Panc1 (cell line): ENCODE measurements at regions not wholly inside any gene's neighbourhood (a gene's known extent, or its start where the extent isn't known, plus 50 kb on each side); places are given as distances from the start of the nearest gene placed in this dataset.
"Not testable (repeated sequence)": the region's sequence is repeated elsewhere in the genome, so short reads cannot be mapped to it uniquely, and the experiment has no call there.

Source experiments
- ATAC-seq: fragments of 200-7000 bp; cut with Tn5 transposase; 2 replicates; pipeline ENCODE4 v1.9.1; 2020; ENCODE audit warnings: mild to moderate bottlenecking, moderate library complexity
- BruUV-seq: library from RNA; stranded (reverse); fragments of 400-500 nt; replicated peaks from 2 replicates; lab custom pipeline; 2021; lab: Mats Ljungman, UMichigan
- CTCF ChIA-PET: fragments of 300-600 bp; sonication (Branson Sonifier 250); formaldehyde crosslinking; loops from one replicate; lab custom pipeline; 2022; ENCODE audit warnings: antibody characterized with exemption; lab: Charles Lee
- POLR2A ChIA-PET: fragments of 300-600 bp; sonication (Branson Sonifier 250); formaldehyde crosslinking; loops from one replicate; lab custom pipeline; 2022; ENCODE audit warnings: antibody characterized with exemption; lab: Charles Lee
- DNase-seq: peaks from one replicate; pipeline ENCODE4 v3.0.0-alpha.2; 2010; ENCODE audit warnings: low read depth, low spot score
- H3K27ac ChIP-seq: 2 replicates; pipeline ENCODE4 v1.5.1; 2011; ENCODE audit warnings: mild to moderate bottlenecking, low read length, inconsistent platforms
- H3K27me3 ChIP-seq: fragments of 200-500 bp; sonication (Bioruptor generic); 2 replicates; pipeline ENCODE4 v1.6.0; 2014; ENCODE audit warnings: low read length, inconsistent platforms; ENCODE audit not compliant: control insufficient read depth, insufficient read depth
- H3K36me3 ChIP-seq: fragments of 200-500 bp; sonication (Bioruptor generic); 2 replicates; pipeline ENCODE4 v1.5.1; 2014; ENCODE audit warnings: inconsistent platforms, mild to moderate bottlenecking, low read length, moderate library complexity; ENCODE audit not compliant: control insufficient read depth, insufficient read depth
- H3K4me1 ChIP-seq: 2 replicates; pipeline ENCODE4 v1.5.1; 2011; ENCODE audit warnings: inconsistent platforms, mild to moderate bottlenecking, low read length, moderate library complexity; ENCODE audit not compliant: control insufficient read depth, insufficient read depth
- H3K4me3 ChIP-seq, 2 experiments: 2 replicates each; pipeline ENCODE4 v1.5.1; 2011 to 2012; ENCODE audit warnings: low read depth in 2 of 2, low read length in 2 of 2, mild to moderate bottlenecking in 2 of 2, inconsistent platforms in 1 of 2, moderate library complexity in 1 of 2
- H3K9me3 ChIP-seq: fragments of 200-500 bp; sonication (Bioruptor generic); 2 replicates; pipeline ENCODE4 v1.5.1; 2014; ENCODE audit warnings: low read depth, mild to moderate bottlenecking, inconsistent platforms, low read length, moderate library complexity; ENCODE audit not compliant: control insufficient read depth, insufficient read depth
- POLR2AphosphoS5 ChIP-seq: IDR thresholded peaks from 2 replicates; pipeline ENCODE4 v1.6.1; 2012; ENCODE audit warnings: mild to moderate bottlenecking, low read depth, low read length, moderate library complexity
- SIN3A ChIP-seq: IDR thresholded peaks from 2 replicates; pipeline ENCODE4 v1.6.1; 2012; ENCODE audit warnings: low read depth, mild to moderate bottlenecking, low read length, moderate library complexity, borderline replicate concordance; ENCODE audit not compliant: insufficient read depth
- TCF7L2 ChIP-seq: IDR thresholded peaks from 2 replicates; pipeline ENCODE4 v1.6.1; 2011; ENCODE audit warnings: mild to moderate bottlenecking, low read depth, low read length, inconsistent platforms
- in situ Hi-C: cut with HindIII; loops from 2 replicates; pipeline ENCODE4 v1.10.0; 2016; ENCODE audit warnings: low sequenced_read_pairs, low pct_unique_long_range_greater_than_20kb
- intact Hi-C: fragments of 100-400 bp; cut with micrococcal nuclease; formaldehyde crosslinking; loops from one replicate; pipeline ENCODE4 v1.10.0; 2022; ENCODE audit not compliant: unreplicated experiment
- TF ChIP-seq, protein P1 (sequence below), 2 experiments: IDR thresholded peaks; 2 replicates each; pipeline ENCODE4 v1.6.1; 2011 to 2012; ENCODE audit warnings: low read depth in 2 of 2, control low read depth in 1 of 2, low read length in 1 of 2, mild to moderate bottlenecking in 1 of 2, moderate library complexity in 1 of 2; ENCODE audit not compliant: insufficient read depth in 1 of 2
- TF ChIP-seq, protein P2 (sequence below): fragments of 450-650 bp; IDR thresholded peaks from 2 replicates; pipeline ENCODE4 v1.5.1; 2017; ENCODE audit warnings: mild to moderate bottlenecking

DNA sequence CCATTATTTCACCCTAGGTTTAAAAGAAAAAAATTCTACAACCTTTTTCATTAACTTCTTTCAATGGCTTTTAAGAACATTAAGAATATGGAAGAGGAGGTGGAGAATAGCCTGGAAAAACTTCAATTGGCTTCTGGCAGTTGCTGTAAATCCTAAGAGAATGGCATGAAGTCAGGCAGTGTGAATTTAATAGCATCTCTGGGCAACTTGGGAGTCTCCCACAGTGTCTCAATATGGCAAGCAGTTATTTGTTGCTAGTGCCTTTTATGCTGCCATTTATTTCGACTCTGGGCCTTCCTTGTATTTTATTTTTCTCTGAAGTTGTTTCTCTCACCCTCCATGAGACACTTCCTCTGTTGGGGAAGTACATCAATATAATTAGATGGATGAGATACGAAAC is 322.1 kb downstream of the CBLL2 start:
- no peaks in the 10 kb centered on the region for H3K36me3 ChIP-seq
- H3K4me3 ChIP-seq = no peak overlapping the region
- intact Hi-C loops = no loop called here
- no peaks in the 10 kb centered on the region for H3K9me3 ChIP-seq
- H3K27me3 ChIP-seq = no peaks in the 10 kb centered on the region
- in situ Hi-C loops = no loop called here
- DNase-seq (no peak), ATAC-seq (no peak)
- ChIA-PET POLR2A (no interaction called here), CTCF (no interaction called here)
- H3K27ac ChIP-seq = no peak overlapping the region
- no peak for TF ChIP-seq TCF7L2
- TF ChIP-seq SIN3A = no peak
- BruUV-seq = no TSS peak
- H3K4me1 ChIP-seq = no peaks in the 10 kb centered on the region

DNA sequence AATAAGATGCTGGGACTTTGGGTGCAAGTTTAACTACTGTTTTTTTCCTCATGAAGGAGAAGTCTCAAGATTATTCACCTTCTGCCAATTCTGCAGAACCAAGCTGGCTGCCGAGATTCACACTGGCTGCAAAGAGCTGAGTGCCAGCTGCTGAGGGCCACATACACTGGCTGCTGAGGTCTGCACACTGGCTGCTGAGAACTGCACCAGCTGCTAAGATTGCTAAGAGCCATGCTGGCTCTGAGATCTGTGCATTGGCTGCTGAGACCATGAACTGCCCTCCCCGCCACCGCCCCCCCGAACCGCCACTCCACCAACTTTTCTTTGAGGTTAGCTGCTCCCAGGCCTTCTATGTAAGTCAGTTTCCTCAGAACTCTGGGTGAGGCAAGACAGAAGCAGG is 330.3 kb downstream of the CBLL2 start:
- ChIA-PET POLR2A (no interaction called here), CTCF (no interaction called here)
- intact Hi-C loops = no loop called here
- ATAC-seq = no peak
- Histone ChIP-seq H3K4me3 (no peak overlapping the region), H3K9me3 (no peaks in the 10 kb centered on the region), H3K36me3 (no peaks in the 10 kb centered on the region), H3K4me1 (no peaks in the 10 kb centered on the region), H3K27me3 (no peaks in the 10 kb centered on the region), H3K27ac (no peak overlapping the region)
- in situ Hi-C loops = no loop called here
- no TSS peak for BruUV-seq
- DNase-seq = no peak
- TF ChIP-seq POLR2AphosphoS5 (no peak), TCF7L2 (no peak), SIN3A (no peak)
- TF ChIP-seq, protein P1, sequence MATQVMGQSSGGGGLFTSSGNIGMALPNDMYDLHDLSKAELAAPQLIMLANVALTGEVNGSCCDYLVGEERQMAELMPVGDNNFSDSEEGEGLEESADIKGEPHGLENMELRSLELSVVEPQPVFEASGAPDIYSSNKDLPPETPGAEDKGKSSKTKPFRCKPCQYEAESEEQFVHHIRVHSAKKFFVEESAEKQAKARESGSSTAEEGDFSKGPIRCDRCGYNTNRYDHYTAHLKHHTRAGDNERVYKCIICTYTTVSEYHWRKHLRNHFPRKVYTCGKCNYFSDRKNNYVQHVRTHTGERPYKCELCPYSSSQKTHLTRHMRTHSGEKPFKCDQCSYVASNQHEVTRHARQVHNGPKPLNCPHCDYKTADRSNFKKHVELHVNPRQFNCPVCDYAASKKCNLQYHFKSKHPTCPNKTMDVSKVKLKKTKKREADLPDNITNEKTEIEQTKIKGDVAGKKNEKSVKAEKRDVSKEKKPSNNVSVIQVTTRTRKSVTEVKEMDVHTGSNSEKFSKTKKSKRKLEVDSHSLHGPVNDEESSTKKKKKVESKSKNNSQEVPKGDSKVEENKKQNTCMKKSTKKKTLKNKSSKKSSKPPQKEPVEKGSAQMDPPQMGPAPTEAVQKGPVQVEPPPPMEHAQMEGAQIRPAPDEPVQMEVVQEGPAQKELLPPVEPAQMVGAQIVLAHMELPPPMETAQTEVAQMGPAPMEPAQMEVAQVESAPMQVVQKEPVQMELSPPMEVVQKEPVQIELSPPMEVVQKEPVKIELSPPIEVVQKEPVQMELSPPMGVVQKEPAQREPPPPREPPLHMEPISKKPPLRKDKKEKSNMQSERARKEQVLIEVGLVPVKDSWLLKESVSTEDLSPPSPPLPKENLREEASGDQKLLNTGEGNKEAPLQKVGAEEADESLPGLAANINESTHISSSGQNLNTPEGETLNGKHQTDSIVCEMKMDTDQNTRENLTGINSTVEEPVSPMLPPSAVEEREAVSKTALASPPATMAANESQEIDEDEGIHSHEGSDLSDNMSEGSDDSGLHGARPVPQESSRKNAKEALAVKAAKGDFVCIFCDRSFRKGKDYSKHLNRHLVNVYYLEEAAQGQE (IDR thresholded peaks at IDR 0.05; ENCODE audit: insufficient read depth in 1 of 2, low read depth in 2 of 2, low read length in 1 of 2) = no peak
- TF ChIP-seq, protein P2, sequence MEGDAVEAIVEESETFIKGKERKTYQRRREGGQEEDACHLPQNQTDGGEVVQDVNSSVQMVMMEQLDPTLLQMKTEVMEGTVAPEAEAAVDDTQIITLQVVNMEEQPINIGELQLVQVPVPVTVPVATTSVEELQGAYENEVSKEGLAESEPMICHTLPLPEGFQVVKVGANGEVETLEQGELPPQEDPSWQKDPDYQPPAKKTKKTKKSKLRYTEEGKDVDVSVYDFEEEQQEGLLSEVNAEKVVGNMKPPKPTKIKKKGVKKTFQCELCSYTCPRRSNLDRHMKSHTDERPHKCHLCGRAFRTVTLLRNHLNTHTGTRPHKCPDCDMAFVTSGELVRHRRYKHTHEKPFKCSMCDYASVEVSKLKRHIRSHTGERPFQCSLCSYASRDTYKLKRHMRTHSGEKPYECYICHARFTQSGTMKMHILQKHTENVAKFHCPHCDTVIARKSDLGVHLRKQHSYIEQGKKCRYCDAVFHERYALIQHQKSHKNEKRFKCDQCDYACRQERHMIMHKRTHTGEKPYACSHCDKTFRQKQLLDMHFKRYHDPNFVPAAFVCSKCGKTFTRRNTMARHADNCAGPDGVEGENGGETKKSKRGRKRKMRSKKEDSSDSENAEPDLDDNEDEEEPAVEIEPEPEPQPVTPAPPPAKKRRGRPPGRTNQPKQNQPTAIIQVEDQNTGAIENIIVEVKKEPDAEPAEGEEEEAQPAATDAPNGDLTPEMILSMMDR = no peak

DNA sequence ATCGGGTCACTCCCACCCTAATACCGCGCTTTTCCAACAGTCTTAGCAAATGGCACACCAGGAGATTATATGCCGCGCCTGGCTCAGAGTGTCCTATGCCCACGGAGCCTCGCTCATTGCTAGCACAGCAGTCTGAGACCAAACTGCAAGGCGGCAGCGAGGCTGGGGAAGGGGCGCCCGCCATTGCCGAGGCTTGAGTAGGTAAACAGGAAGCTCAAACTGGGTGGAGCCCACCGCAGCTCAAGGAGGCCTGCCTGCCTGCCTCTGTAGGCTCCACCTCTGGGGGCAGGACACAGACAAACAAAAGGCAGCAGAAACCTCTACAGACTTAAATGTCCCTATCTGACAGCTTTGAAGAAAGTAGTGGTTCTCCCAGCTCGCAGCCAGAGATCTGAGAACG is 336.7 kb downstream of the CBLL2 start:
- in situ Hi-C loops, BruUV-seq, DNase-seq, H3K27ac ChIP-seq, POLR2A ChIA-PET, H3K36me3 ChIP-seq, ATAC-seq, H3K27me3 ChIP-seq, intact Hi-C loops, CTCF ChIA-PET, H3K4me3 ChIP-seq, H3K4me1 ChIP-seq, H3K9me3 ChIP-seq: not testable (repeated sequence)
